ENCODE measurements at regions not wholly inside any gene's neighbourhood (a gene's known extent, or its start where the extent isn't known, plus 50 kb on each side); places are given as distances from the start of the nearest gene placed in this dataset.

DNA sequence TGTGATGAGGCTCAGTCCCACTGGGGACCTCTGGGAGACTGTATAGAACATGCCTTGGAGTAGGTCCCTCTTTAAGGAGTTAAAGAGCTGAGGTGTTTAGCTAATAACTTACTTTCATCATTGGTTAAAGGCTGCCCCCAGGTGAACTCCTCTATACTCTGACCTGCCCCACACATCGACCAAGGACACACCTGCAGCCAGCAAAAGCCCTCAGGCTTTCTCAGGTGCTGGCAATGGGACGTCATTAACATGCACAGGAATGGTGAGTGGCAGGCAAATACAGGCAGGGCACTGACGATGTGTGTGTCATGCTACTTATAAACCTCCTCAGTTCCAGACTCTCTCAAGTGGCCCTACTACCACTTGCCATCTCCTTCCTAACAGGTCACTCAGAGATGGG is 366.4 kb downstream of the KIF16B start:
- Histone ChIP-seq H3K9ac (ENCODE audit: low read depth, low read length) (no peak overlapping the region), H3K4me1 (ENCODE audit: control insufficient read depth, insufficient read depth, low read length) (no peaks in the 10 kb centered on the region), H3K9me3 (ENCODE audit: control insufficient read depth, insufficient read depth, low read length) (peaks cover 14% of the 10 kb centered on the region), H3K14ac (replicated peaks; ENCODE audit: low read depth, low read length) (no peak overlapping the region), H4K8ac (ENCODE audit: low read depth in 2 of 2, low read length in 2 of 2) (no peak overlapping the region), H3K18ac (ENCODE audit: low read depth, low read length) (no peak overlapping the region), H2BK15ac (ENCODE audit: low read depth, low read length) (no peak overlapping the region), H3K56ac (ENCODE audit: extremely low read depth, insufficient read depth, low read length) (no peak overlapping the region), H3K9me1 (ENCODE audit: insufficient read depth, low read length) (no peaks in the 10 kb centered on the region), H4K91ac (ENCODE audit: insufficient read depth, low read depth, low read length) (no peak overlapping the region), H3K27ac (ENCODE audit: insufficient read depth, low read length) (no peak overlapping the region), H2BK20ac (ENCODE audit: low read depth, low read length) (no peak overlapping the region), H2BK120ac (ENCODE audit: low read depth, low read length) (no peak overlapping the region), H3K4me2 (ENCODE audit: low read depth, low read length) (no peak overlapping the region), H3K4ac (ENCODE audit: low read depth, low read length) (no peak overlapping the region), H3K4me3 (ENCODE audit: insufficient read depth, low read depth, low read length) (no peak overlapping the region), H3K36me3 (ENCODE audit: control insufficient read depth, insufficient read depth, low read length) (no peaks in the 10 kb centered on the region), H2BK5ac (ENCODE audit: low read depth, low read length, poor library complexity, severe bottlenecking) (no peak overlapping the region), H2AK9ac (replicated peaks; ENCODE audit: low read depth, low read length, poor library complexity) (no peak overlapping the region), H3K23ac (ENCODE audit: low read depth, low read length) (no peak overlapping the region), H2AFZ (replicated peaks; ENCODE audit: low read length, poor library complexity) (no peak overlapping the region), H3K27me3 (ENCODE audit: control insufficient read depth, insufficient read depth, low read length) (no peaks in the 10 kb centered on the region), H2AK5ac (ENCODE audit: low read depth, low read length) (no peak overlapping the region), H3K79me1 (ENCODE audit: low read depth in 1 of 2, low read length in 2 of 2) (no peaks in the 10 kb centered on the region), H4K5ac (ENCODE audit: low read depth, low read length) (no peak overlapping the region), H4K20me1 (ENCODE audit: insufficient read depth, low read length) (no peaks in the 10 kb centered on the region)
- no CpG with 5 or more reads among the region's 3 CpGs for WGBS, 2 experiments (ENCODE audit: extremely low coverage in 2 of 2, insufficient read length in 1 of 2)
- POLR2A ChIA-PET (ENCODE audit: unreplicated experiment), result no interaction called here
- CTCF ChIA-PET, result no interaction called here
- no TSS peak for BruUV-seq (replicated peaks)
- TF ChIP-seq FOS (IDR thresholded peaks at IDR 0.05; ENCODE audit: low read depth, low read length) (no peak), BHLHE40 (IDR thresholded peaks at IDR 0.05; ENCODE audit: low read depth, low read length) (no peak), POLR2A (IDR thresholded peaks at IDR 0.05; ENCODE audit: low read depth, low read length) (no peak), CHD1 (IDR thresholded peaks at IDR 0.05; ENCODE audit: low read depth, low read length) (no peak), CEBPB (IDR thresholded peaks at IDR 0.05; ENCODE audit: low read depth, low read length) (no peak), RAD21 (IDR thresholded peaks at IDR 0.05; ENCODE audit: low read length) (no peak), RCOR1 (IDR thresholded peaks at IDR 0.05; ENCODE audit: insufficient replicate concordance, low read length) (no peak), NFE2L2 (IDR thresholded peaks at IDR 0.05; ENCODE audit: low read depth, low read length) (no peak), MAZ (IDR thresholded peaks at IDR 0.05; ENCODE audit: borderline replicate concordance, low read depth, low read length) (no peak), MAFK (IDR thresholded peaks at IDR 0.05; ENCODE audit: low read depth, low read length) (no peak), SMC3 (IDR thresholded peaks at IDR 0.05; ENCODE audit: low read depth, low read length) (no peak), MXI1 (IDR thresholded peaks at IDR 0.05; ENCODE audit: borderline replicate concordance, low read depth, low read length) (no peak), RFX5 (IDR thresholded peaks at IDR 0.05; ENCODE audit: low read depth, low read length) (no peak)
- TF ChIP-seq, protein P1, sequence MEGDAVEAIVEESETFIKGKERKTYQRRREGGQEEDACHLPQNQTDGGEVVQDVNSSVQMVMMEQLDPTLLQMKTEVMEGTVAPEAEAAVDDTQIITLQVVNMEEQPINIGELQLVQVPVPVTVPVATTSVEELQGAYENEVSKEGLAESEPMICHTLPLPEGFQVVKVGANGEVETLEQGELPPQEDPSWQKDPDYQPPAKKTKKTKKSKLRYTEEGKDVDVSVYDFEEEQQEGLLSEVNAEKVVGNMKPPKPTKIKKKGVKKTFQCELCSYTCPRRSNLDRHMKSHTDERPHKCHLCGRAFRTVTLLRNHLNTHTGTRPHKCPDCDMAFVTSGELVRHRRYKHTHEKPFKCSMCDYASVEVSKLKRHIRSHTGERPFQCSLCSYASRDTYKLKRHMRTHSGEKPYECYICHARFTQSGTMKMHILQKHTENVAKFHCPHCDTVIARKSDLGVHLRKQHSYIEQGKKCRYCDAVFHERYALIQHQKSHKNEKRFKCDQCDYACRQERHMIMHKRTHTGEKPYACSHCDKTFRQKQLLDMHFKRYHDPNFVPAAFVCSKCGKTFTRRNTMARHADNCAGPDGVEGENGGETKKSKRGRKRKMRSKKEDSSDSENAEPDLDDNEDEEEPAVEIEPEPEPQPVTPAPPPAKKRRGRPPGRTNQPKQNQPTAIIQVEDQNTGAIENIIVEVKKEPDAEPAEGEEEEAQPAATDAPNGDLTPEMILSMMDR (conservative IDR thresholded peaks at IDR 0.05; ENCODE audit: low read depth, low read length), result no peak
- TF ChIP-seq, protein P2, sequence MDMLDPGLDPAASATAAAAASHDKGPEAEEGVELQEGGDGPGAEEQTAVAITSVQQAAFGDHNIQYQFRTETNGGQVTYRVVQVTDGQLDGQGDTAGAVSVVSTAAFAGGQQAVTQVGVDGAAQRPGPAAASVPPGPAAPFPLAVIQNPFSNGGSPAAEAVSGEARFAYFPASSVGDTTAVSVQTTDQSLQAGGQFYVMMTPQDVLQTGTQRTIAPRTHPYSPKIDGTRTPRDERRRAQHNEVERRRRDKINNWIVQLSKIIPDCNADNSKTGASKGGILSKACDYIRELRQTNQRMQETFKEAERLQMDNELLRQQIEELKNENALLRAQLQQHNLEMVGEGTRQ (IDR thresholded peaks at IDR 0.05; ENCODE audit: low read depth, low read length), result no peak
- TF ChIP-seq, protein P3, sequence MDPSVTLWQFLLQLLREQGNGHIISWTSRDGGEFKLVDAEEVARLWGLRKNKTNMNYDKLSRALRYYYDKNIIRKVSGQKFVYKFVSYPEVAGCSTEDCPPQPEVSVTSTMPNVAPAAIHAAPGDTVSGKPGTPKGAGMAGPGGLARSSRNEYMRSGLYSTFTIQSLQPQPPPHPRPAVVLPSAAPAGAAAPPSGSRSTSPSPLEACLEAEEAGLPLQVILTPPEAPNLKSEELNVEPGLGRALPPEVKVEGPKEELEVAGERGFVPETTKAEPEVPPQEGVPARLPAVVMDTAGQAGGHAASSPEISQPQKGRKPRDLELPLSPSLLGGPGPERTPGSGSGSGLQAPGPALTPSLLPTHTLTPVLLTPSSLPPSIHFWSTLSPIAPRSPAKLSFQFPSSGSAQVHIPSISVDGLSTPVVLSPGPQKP (IDR thresholded peaks at IDR 0.05; ENCODE audit: borderline replicate concordance, low read depth, low read length), result no peak
- in situ Hi-C loops (cut with MboI; ENCODE audit: low sequenced_read_pairs) (no loop called here), intact Hi-C loops (cut with micrococcal nuclease) (no loop called here), dilution Hi-C loops (cut with HindIII; ENCODE audit: low sequenced_read_pairs, unreplicated experiment) (no loop called here)
- DNase-seq, result no peak
- ATAC-seq (ENCODE audit: low read depth), result no peak
